ENCODE measurements at regions not wholly inside any gene's neighbourhood (a gene's known extent, or its start where the extent isn't known, plus 50 kb on each side); places are given as distances from the start of the nearest gene placed in this dataset.

DNA sequence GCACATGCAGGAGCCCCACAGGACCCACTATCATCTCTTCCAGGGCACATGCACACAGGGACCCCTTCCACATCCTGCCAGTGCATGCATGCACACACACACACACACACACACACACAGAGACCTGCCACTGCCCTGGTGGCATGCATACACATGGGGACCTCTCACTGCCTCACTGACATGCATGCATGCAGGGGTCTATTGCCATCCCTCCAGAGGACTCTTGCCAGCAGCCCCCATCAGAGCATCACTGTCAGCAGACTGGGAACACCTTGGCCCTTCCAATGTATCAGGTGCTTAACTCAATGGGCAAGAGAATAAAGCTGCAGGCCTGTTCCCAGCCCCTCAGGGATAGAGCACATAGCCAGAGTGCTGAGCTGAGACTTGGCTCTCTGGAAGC, 433.6 kb upstream of the PPP1R2C start:
- H3K27me3 Mint-ChIP-seq (ENCODE audit: unreplicated experiment) = peaks cover 2% of the 10 kb centered on the region
- H3K4me1 Mint-ChIP-seq (ENCODE audit: unreplicated experiment) = no peaks in the 10 kb centered on the region
- no peak for DNase-seq (ENCODE audit: low spot score)
- TF ChIP-seq, protein P1, sequence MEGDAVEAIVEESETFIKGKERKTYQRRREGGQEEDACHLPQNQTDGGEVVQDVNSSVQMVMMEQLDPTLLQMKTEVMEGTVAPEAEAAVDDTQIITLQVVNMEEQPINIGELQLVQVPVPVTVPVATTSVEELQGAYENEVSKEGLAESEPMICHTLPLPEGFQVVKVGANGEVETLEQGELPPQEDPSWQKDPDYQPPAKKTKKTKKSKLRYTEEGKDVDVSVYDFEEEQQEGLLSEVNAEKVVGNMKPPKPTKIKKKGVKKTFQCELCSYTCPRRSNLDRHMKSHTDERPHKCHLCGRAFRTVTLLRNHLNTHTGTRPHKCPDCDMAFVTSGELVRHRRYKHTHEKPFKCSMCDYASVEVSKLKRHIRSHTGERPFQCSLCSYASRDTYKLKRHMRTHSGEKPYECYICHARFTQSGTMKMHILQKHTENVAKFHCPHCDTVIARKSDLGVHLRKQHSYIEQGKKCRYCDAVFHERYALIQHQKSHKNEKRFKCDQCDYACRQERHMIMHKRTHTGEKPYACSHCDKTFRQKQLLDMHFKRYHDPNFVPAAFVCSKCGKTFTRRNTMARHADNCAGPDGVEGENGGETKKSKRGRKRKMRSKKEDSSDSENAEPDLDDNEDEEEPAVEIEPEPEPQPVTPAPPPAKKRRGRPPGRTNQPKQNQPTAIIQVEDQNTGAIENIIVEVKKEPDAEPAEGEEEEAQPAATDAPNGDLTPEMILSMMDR (IDR thresholded peaks at IDR 0.05; ENCODE audit: unreplicated experiment) = no peak
- no peak overlapping the region for H3K4me3 Mint-ChIP-seq (ENCODE audit: unreplicated experiment)
- no peak overlapping the region for H3K27ac Mint-ChIP-seq (ENCODE audit: unreplicated experiment)
- H3K9me3 Mint-ChIP-seq (ENCODE audit: unreplicated experiment) = no peaks in the 10 kb centered on the region
- no peaks in the 10 kb centered on the region for H3K36me3 Mint-ChIP-seq (ENCODE audit: low read depth, unreplicated experiment)

DNA sequence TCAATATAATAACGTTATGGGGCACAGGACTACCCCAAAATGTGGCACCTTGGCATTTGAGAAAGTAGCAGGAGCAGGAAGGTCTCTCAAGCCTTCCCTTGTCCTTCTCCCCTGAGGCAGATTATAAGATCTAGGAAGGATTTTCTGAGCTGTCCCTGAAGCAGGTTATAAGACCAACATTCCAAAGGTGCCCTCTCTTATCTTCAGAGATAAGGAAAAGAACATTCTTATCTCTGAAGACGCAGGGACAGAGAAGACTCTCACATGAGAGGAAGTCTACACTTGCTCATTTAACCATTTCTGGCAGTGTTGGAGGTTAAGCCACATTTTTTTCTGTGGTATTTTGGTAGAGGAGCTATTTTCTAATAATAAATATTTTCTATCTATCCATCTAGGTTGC, 437.9 kb upstream of the MAOA start:
- Mint-ChIP-seq H3K4me1 (ENCODE audit: unreplicated experiment) (no peaks in the 10 kb centered on the region), H3K9me3 (ENCODE audit: unreplicated experiment) (no peaks in the 10 kb centered on the region), H3K27ac (ENCODE audit: unreplicated experiment) (no peak overlapping the region), H3K27me3 (ENCODE audit: unreplicated experiment) (peaks cover 2% of the 10 kb centered on the region), H3K36me3 (ENCODE audit: low read depth, unreplicated experiment) (no peaks in the 10 kb centered on the region), H3K4me3 (ENCODE audit: unreplicated experiment) (no peak overlapping the region)
- DNase-seq (ENCODE audit: low spot score) = no peak
- TF ChIP-seq, protein P1 (IDR thresholded peaks at IDR 0.05; ENCODE audit: unreplicated experiment) = no peak

DNA sequence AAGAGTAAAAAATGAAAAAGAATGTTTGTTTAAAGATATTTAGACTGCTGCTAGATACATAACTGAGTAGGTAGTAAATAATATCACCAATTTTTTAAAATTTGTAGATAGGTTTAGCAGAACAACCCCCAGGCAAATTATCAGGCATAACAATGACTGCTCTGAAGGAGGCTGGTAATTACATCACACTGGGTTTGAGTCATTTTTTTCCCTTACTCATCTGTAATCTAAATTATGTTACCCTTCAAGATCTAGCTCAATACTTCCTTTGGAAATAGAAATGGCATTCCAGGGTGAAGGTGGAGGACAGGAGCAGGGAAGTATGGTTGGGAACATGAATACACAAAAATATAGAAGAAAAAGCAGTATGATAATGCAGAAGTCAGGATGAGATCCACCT, 431.6 kb upstream of the MAOA start:
- Mint-ChIP-seq H3K36me3 (ENCODE audit: low read depth, unreplicated experiment) (no peaks in the 10 kb centered on the region), H3K27ac (ENCODE audit: unreplicated experiment) (no peak overlapping the region)

DNA sequence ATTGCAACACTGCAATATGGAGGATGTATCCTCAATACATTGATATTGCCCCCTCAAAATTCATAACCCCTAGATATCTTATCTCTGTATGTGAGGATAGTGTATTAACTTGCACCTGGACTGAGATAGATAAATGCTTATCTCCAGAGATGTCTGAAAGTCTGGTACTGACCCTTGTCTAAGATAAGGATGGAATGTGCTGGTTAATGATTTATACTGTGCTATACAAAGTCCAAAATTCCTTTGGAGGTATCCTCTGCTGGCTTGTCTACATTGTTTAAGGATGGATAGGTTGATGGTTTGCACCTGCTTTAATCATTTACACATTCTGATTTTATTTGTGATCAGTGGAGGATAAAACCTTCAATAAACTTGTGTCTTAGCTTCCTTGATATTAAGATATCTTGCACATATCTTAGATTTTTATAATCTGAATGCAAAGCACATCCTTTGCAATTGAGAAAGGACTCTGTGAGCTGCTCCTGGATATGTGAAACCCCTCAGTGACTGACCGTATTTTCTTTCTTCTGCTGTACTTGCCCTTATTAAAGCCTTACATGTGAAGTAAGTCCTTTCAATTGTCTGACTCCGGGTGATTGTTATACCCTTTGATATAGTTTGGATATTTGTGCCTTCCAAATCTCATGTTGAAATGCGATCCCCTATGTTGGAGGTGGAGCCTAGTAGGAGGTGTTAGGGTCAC, 430.3 kb upstream of the MAOA start:
- no peaks in the 10 kb centered on the region for H3K9me3 Mint-ChIP-seq (ENCODE audit: unreplicated experiment)
- DNase-seq (ENCODE audit: low spot score) = no peak
- H3K27me3 Mint-ChIP-seq (ENCODE audit: unreplicated experiment) = no peaks in the 10 kb centered on the region
- TF ChIP-seq, protein P1 (IDR thresholded peaks at IDR 0.05; ENCODE audit: unreplicated experiment) = no peak
- H3K4me1 Mint-ChIP-seq (ENCODE audit: unreplicated experiment) = no peaks in the 10 kb centered on the region
- H3K27ac Mint-ChIP-seq (ENCODE audit: unreplicated experiment) = no peak overlapping the region
- no peaks in the 10 kb centered on the region for H3K36me3 Mint-ChIP-seq (ENCODE audit: low read depth, unreplicated experiment)
- no peak overlapping the region for H3K4me3 Mint-ChIP-seq (ENCODE audit: unreplicated experiment)

More for the DNA sequence above, 431.6 kb upstream of the MAOA start:
- no peaks in the 10 kb centered on the region for H3K27me3 Mint-ChIP-seq (ENCODE audit: unreplicated experiment)
- DNase-seq (ENCODE audit: low spot score) = no peak
- H3K4me1 Mint-ChIP-seq (ENCODE audit: unreplicated experiment) = no peaks in the 10 kb centered on the region
- no peaks in the 10 kb centered on the region for H3K9me3 Mint-ChIP-seq (ENCODE audit: unreplicated experiment)
- TF ChIP-seq, protein P1 (IDR thresholded peaks at IDR 0.05; ENCODE audit: unreplicated experiment) = no peak
- H3K4me3 Mint-ChIP-seq (ENCODE audit: unreplicated experiment) = no peak overlapping the region

DNA sequence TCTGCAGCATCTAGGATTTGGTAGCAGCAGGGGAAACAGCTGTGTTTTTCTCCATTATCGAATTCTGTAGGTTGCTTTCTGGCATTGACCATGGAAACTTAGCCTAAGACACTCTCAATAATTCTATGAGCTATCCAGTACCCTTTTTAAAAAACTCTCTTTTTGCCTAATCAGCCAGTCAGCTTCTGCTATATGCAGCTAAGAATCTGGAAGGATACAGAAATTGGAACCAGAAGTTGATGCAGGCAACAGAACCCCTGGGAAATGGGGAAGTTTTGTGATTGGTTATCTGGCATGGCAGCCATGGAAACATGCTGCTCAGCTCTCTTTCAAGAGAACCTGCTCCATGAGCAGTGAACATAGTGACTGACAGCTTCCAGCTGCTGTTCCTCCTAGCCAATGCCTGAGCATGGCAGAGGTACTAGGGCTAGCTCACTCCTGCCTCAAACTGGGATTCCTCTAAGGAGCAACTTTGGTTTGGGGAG, 417.6 kb upstream of the MAOA start:
- H3K27me3 Mint-ChIP-seq (ENCODE audit: unreplicated experiment) = no peaks in the 10 kb centered on the region
- no peaks in the 10 kb centered on the region for H3K4me1 Mint-ChIP-seq (ENCODE audit: unreplicated experiment)
- no peaks in the 10 kb centered on the region for H3K9me3 Mint-ChIP-seq (ENCODE audit: unreplicated experiment)
- no peak overlapping the region for H3K4me3 Mint-ChIP-seq (ENCODE audit: unreplicated experiment)
- no peak for DNase-seq (ENCODE audit: low spot score)
- H3K27ac Mint-ChIP-seq (ENCODE audit: unreplicated experiment) = no peak overlapping the region
- H3K36me3 Mint-ChIP-seq (ENCODE audit: low read depth, unreplicated experiment) = no peaks in the 10 kb centered on the region
- TF ChIP-seq, protein P1 (IDR thresholded peaks at IDR 0.05; ENCODE audit: unreplicated experiment) = no peak

Data from endothelial cell (in vitro differentiated cells).